OCI-LY7 (cell line): ENCODE measurements at regions not wholly inside any gene's neighbourhood (a gene's known extent, or its start where the extent isn't known, plus 50 kb on each side); places are given as distances from the start of the nearest gene placed in this dataset.

Source experiments
- CTCF ChIP-seq: fragments of 200-600 bp; sonication (generic); conservative IDR thresholded peaks from 2 replicates; pipeline ENCODE4 v1.5.1; 2014; ENCODE audit warnings: mild to moderate bottlenecking, antibody characterized with exemption, low read length, moderate library complexity, mixed read lengths
- EZH2phosphoT487 ChIP-seq: fragments of 200-600 bp; sonication (generic); IDR thresholded peaks from 2 replicates; pipeline ENCODE4 v1.6.1; 2018; ENCODE audit warnings: low read depth, borderline replicate concordance, mild to moderate bottlenecking, mixed run types, antibody characterized with exemption, low read length, moderate library complexity, mixed read lengths

- TF ChIP-seq CTCF (no peak), EZH2phosphoT487 (no peak)
These were observed 272.8 kb downstream of the CTTN start for GRCh38 chr11:70671083-70671482.
